ENCODE measurements at regions not wholly inside any gene's neighbourhood (a gene's known extent, or its start where the extent isn't known, plus 50 kb on each side); places are given as distances from the start of the nearest gene placed in this dataset.
"Not testable (repeated sequence)": the region's sequence is repeated elsewhere in the genome, so short reads cannot be mapped to it uniquely, and the experiment has no call there.

DNA sequence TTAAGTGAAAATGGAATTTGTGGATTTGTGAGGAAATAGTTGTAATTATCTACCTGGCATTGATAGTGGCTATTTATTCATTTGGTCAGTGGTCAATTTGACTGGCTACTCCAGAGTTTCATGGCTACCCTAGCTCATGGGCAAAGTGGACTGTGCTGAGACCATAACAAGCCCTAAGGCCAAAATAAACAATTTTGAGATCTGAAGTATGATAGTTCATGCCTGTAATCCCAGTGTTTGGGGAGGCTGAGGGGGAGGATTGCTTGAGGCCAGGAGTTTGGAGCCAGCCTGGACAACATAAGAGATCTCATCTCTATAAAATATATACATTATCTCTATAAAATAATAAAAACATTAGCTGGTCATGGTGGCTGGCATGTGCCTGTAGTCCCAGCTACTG, 311.7 kb downstream of the HIVEP2 start:
- DNase-seq (ENCODE audit: low read depth in 2 of 3, low spot score in 2 of 3): no peak

- no peak for DNase-seq (ENCODE audit: low read depth in 2 of 3, low spot score in 2 of 3)
These were observed 309.8 kb downstream of the HIVEP2 start for GRCh38 chr6:142635130-142635529.

- DNase-seq (ENCODE audit: low read depth in 2 of 3, low spot score in 2 of 3): no peak
These were observed 307.2 kb downstream of the HIVEP2 start for GRCh38 chr6:142637624-142638351.

DNA sequence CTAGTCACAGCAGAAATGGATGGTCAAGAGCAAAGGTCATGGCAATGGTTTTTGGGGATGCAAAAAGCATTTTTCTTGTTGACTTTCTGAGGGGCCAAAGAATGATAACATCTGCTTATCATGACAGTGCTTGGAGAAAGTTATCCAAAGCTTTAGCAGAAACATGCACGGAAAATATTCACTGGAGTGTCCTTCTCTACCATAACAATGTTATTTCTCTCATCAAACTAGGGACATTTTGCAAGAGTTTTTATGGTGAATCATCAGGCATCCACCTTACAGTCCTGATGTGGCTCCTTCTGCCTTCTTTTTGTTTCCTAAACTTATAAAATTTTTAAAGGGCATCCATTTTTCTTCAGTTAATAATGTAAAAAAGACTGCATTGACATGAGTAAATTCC, 302.3 kb downstream of the HIVEP2 start:
- DNase-seq (ENCODE audit: low read depth in 2 of 3, low spot score in 2 of 3): no peak

- no peak for DNase-seq (ENCODE audit: low read depth in 2 of 3, low spot score in 2 of 3)
These were observed 300.1 kb downstream of the HIVEP2 start for GRCh38 chr6:142644866-142645265.

DNA sequence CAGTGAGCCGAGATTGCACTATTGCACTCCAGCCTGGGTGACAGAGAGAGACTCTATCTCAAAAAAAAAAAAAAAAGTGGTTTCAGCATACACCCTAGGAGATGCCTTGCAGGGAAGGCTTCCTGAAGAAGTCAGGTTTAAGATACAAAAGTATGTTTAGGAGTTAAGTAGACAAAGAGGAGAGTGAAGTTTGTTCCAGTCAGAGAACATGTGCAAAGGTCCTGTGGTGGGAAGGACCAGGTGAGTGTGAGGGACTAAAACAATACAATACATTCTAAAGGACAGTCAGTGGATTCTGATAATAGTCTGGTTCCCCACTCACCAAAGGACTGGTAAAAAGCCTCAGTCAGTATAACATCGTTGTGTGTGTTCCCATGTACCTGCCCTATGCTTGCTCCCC, 299.3 kb downstream of the HIVEP2 start:
- no peak for DNase-seq (ENCODE audit: low read depth in 2 of 3, low spot score in 2 of 3)

GRCh38 chr6:142647449-142648035, 297.4 kb downstream of the HIVEP2 start:
- DNase-seq (ENCODE audit: low read depth in 2 of 3, low spot score in 2 of 3): no peak

GRCh38 chr6:142648036-142648451, 296.9 kb downstream of the HIVEP2 start:
- no peak for DNase-seq (ENCODE audit: low read depth in 2 of 3, low spot score in 2 of 3)

- no peak for DNase-seq (ENCODE audit: low read depth in 2 of 3, low spot score in 2 of 3)
These were observed 296.4 kb downstream of the HIVEP2 start for GRCh38 chr6:142648526-142648925.

DNA sequence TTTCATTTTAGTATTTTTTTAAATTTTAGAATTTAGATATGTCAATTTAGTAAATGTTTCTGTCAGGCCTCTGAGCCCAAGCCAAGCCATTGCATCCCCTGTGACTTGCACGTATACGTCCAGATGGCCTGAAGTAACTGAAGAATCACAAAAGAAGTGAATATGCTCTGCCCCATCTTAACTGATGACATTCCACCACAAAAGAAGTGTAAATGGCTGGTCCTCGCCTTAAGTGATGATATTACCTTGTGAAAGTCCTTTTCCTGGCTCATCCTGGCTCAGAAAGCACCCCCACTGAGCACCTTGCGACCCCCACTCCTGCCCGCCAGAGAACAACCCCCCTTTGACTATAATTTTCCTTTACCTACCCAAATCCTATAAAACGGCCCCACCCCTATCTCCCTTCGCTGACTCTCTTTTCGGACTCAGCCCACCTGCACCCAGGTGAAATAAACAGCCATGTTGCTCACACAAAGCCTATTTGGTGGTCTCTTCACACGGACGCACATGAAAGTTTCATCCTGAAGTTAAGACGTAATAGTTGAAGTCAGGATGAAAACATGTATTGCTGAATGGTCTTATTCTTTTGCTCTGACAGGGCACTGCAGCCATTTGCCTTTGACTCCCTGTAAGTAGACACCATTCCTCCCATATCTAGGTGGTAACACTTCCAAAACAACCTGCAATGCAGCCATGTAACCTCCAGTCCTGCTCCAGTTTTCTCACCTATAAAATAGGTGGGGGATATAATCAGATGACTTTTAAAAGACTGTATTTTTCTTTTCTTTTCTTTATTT, 295.3 kb downstream of the HIVEP2 start:
- DNase-seq (ENCODE audit: low read depth in 2 of 3, low spot score in 2 of 3): not testable (repeated sequence)

DNA sequence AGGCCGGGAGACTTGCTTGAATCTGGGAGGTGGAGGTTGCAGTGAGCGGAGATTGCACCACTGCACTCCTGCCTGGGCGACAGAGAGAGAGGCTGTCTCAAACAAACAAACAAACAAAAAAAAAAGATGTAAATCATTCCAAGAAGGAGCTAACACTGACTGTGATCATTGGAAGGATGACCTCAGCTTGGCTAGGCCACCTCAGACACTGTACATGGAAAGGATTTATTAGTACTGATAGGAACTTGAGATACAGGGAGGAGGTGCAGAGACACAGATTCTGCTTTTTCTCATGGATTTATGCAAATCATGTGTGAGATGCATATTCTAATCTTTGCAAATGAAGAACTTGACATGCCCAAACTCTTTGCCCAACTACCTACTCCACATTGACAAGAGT, 293.6 kb downstream of the HIVEP2 start:
- no peak for DNase-seq (ENCODE audit: low read depth in 2 of 3, low spot score in 2 of 3)

- no peak for DNase-seq (ENCODE audit: low read depth in 2 of 3, low spot score in 2 of 3)
These were observed 291.1 kb downstream of the HIVEP2 start for GRCh38 chr6:142653710-142654420.

- no peak for DNase-seq (ENCODE audit: low read depth in 2 of 3, low spot score in 2 of 3)
These were observed 285.3 kb downstream of the HIVEP2 start for GRCh38 chr6:142659661-142660060.

DNA sequence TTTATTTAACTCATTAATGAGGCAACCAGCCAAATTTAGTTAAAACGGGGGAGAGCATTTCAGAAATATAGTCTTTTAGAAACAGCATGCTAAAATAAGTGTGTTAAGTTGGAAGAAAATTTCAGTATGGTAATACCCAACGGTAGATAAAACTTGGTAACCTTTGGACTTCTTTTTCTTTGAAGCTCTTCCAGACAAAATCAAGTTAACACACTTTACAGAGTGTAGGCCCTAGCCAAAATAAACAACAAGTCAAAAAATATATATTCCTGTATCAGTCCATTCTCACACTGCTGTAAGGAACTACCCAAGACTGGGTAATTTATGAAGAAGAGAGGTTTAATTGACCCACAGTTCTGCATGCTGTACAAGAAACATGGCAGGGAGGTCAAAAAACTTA, 279.6 kb downstream of the HIVEP2 start:
- no peak for DNase-seq (ENCODE audit: low read depth in 2 of 3, low spot score in 2 of 3)

- no peak for DNase-seq (ENCODE audit: low read depth in 2 of 3, low spot score in 2 of 3)
These were observed 278.3 kb downstream of the HIVEP2 start for GRCh38 chr6:142666599-142667185.

GRCh38 chr6:142669471-142670351, 275.3 kb downstream of the HIVEP2 start:
- no peak for DNase-seq (ENCODE audit: low read depth in 2 of 3, low spot score in 2 of 3)

DNA sequence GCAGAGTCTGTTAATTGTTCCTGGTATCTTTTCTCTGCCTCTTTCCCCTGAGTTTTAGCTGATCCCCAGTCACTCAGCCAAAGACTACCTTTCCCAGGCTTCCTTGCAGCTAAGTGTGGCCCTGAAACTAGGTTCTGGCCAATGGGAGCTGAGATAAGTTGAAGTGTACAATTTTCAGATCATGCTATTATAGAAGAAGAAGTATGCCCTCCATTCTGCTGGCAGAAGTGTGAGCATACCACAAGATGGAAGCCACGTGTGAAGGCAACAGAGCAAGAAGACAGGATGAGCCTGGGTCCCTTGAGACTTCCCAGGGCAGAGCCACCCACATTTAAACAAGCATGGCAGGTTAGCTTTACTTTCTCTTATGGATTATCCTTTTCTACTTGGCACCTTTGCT, 273.2 kb downstream of the HIVEP2 start:
- DNase-seq (ENCODE audit: low read depth in 2 of 3, low spot score in 2 of 3): no peak

DNA sequence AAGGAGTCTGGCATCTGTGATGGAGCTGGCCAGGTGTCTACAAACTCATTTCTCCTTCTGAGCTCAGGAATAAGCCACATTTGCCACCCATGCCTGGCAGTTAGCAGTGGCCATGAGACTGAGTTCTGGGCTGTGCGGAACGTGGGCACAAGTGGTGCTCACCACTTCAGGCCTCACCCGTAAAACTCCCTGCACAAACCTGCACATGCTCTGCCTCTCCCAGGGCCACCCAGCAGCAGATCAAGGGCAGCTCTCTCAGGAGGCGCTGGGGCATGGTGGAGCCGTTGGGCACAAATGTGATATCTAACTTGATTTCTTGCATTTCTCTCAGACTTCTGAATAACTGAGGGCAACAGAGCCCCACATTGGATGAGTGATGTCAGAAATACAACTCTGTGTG, 269.5 kb downstream of the HIVEP2 start:
- no peak for DNase-seq (ENCODE audit: low read depth in 2 of 3, low spot score in 2 of 3)

- DNase-seq (ENCODE audit: low read depth in 2 of 3, low spot score in 2 of 3): no peak
These were observed 268.9 kb downstream of the HIVEP2 start for GRCh38 chr6:142676027-142676443.

GRCh38 chr6:142676647-142677192, 268.3 kb downstream of the HIVEP2 start:
- no peak for DNase-seq (ENCODE audit: low read depth in 2 of 3, low spot score in 2 of 3)
